OCI-LY3 (cell line): ENCODE measurements at regions not wholly inside any gene's neighbourhood (a gene's known extent, or its start where the extent isn't known, plus 50 kb on each side); places are given as distances from the start of the nearest gene placed in this dataset.

ENCODE experiments used
- EZH2phosphoT487 ChIP-seq: fragments of 200-600 bp; shearing (Covaris generic); IDR thresholded peaks from 2 replicates; pipeline ENCODE4 v1.6.1; 2018; ENCODE audit warnings: antibody characterized with exemption, mixed run types, low read depth
- TF ChIP-seq, protein P1 (sequence below): fragments of 200-600, 300-600 bp; sonication (generic); IDR thresholded peaks from 2 replicates; pipeline ENCODE4 v1.5.1; 2014; ENCODE audit warnings: antibody characterized with exemption, low read length, low read depth

DNA sequence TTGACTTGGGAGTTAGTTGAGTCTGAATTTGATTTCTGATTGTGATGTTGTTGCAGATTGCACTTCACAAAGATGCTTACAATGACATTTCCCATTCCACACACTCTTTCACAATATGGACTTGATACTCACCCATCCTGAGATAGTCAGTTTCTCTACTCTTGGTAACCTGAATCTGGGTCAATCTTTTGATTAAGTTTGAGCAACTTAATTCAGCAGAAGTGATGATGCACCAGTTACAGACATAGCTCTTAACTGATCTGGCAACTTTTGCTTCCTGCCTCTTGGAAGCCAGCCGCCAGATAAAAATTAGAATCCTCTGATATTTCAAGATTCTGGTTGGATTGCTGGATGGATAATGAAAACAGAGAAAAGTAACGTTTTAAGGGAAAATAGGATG is 79.7 kb upstream of the OSMR start:
- TF ChIP-seq, protein P1, sequence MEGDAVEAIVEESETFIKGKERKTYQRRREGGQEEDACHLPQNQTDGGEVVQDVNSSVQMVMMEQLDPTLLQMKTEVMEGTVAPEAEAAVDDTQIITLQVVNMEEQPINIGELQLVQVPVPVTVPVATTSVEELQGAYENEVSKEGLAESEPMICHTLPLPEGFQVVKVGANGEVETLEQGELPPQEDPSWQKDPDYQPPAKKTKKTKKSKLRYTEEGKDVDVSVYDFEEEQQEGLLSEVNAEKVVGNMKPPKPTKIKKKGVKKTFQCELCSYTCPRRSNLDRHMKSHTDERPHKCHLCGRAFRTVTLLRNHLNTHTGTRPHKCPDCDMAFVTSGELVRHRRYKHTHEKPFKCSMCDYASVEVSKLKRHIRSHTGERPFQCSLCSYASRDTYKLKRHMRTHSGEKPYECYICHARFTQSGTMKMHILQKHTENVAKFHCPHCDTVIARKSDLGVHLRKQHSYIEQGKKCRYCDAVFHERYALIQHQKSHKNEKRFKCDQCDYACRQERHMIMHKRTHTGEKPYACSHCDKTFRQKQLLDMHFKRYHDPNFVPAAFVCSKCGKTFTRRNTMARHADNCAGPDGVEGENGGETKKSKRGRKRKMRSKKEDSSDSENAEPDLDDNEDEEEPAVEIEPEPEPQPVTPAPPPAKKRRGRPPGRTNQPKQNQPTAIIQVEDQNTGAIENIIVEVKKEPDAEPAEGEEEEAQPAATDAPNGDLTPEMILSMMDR: no peak
- TF ChIP-seq EZH2phosphoT487: no peak
